ENCODE measurements at regions not wholly inside any gene's neighbourhood (a gene's known extent, or its start where the extent isn't known, plus 50 kb on each side); places are given as distances from the start of the nearest gene placed in this dataset.

DNA sequence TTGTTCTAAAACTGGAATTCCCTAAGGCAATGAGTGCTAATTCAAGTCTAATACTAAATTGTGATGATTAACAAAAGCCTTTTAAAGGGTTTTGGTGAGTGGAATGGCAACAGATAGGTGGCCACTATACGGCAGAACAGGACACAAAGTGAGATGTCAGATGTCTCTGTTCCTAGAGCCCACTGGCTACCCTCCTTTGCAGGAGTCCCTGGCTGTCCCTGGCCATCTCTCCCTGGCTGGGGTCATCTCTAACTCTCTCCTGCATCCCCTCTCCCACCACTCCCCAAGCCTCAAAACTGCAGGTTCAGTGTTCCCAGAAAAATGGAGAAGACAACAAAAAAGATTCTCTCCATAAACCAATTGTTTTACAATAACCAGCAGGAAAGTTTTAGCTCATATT, 79.2 kb downstream of the MDH1 start:
- H3K36me3 ChIP-seq, result no peaks in the 10 kb centered on the region
- DNase-seq (no peak), ATAC-seq (no peak)
- TF ChIP-seq, protein P1, sequence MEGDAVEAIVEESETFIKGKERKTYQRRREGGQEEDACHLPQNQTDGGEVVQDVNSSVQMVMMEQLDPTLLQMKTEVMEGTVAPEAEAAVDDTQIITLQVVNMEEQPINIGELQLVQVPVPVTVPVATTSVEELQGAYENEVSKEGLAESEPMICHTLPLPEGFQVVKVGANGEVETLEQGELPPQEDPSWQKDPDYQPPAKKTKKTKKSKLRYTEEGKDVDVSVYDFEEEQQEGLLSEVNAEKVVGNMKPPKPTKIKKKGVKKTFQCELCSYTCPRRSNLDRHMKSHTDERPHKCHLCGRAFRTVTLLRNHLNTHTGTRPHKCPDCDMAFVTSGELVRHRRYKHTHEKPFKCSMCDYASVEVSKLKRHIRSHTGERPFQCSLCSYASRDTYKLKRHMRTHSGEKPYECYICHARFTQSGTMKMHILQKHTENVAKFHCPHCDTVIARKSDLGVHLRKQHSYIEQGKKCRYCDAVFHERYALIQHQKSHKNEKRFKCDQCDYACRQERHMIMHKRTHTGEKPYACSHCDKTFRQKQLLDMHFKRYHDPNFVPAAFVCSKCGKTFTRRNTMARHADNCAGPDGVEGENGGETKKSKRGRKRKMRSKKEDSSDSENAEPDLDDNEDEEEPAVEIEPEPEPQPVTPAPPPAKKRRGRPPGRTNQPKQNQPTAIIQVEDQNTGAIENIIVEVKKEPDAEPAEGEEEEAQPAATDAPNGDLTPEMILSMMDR (IDR thresholded peaks at IDR 0.05 in 4 of 5, conservative IDR thresholded peaks at IDR 0.05 in 1 of 5), result no peak
- no peak for TF ChIP-seq POLR2A (IDR thresholded peaks at IDR 0.05)
- H3K4me1 ChIP-seq, result peaks cover 0 to 13% of the 10 kb centered on the region in 2 donors
- H3K27ac ChIP-seq, result no peak overlapping the region
- H3K27me3 ChIP-seq, result no peaks in the 10 kb centered on the region
- intact Hi-C loops (cut with DNase I; ENCODE audit: low total_unique reads) (no loop called here), in situ Hi-C loops (cut with MboI; ENCODE audit: low sequenced_read_pairs in 4 of 4) (no loop called here)
- H3K9me3 ChIP-seq, result no peaks in the 10 kb centered on the region
- H3K4me3 ChIP-seq, result no peak overlapping the region

DNA sequence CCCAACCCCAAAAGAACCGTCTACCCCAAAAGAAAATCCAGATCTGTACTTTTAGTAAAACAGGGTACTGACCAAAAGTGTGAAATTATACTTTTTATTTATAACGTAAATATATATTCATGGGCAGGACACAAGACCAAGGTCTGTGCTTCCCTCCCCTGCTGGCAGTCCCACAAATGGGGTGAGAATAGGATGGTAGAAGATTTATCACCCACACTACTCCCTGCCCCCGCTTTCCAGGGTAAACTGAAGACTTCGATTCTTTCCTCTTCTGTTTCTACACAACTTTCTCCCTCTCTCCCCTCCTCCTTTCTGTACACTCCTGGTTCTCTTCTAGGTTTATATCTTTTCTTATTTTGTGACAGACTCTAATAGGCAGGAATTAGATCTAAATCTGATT, 79.7 kb downstream of the MDH1 start:
- TF ChIP-seq, protein P1 (IDR thresholded peaks at IDR 0.05 in 4 of 5, conservative IDR thresholded peaks at IDR 0.05 in 1 of 5), result no peak
- no peak for TF ChIP-seq POLR2A (IDR thresholded peaks at IDR 0.05)
- in situ Hi-C loops (cut with MboI; ENCODE audit: low sequenced_read_pairs in 4 of 4), result no loop called here
- ATAC-seq, result no peak

DNA sequence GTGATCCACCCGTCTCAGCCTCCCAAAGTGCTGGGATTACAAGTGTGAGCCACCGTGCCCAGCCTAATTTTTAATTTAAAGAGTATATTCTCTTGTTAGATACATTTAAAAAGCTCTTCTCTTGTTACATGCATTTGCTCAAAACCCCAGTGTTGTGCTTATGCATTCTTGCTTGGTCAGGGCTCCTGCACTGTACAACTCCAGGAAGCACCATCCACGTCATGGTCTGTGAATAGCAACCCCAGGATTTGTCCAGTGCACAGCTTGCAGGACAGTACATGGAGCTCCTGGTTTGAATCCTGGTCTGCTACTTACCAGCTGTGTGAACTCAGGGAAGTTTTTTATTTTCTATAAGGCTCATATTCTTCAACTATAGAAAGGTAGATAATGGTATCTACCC, 80.8 kb downstream of the MDH1 start:
- H3K27me3 ChIP-seq, result no peaks in the 10 kb centered on the region
- in situ Hi-C loops (cut with MboI; ENCODE audit: low sequenced_read_pairs in 4 of 4) (no loop called here), intact Hi-C loops (cut with DNase I; ENCODE audit: low total_unique reads) (no loop called here)
- no peaks in the 10 kb centered on the region for H3K9me3 ChIP-seq
- H3K27ac ChIP-seq, result no peak overlapping the region
- H3K36me3 ChIP-seq, result no peaks in the 10 kb centered on the region
- H3K4me3 ChIP-seq, result no peak overlapping the region
- no peak for TF ChIP-seq POLR2A (IDR thresholded peaks at IDR 0.05)
- TF ChIP-seq, protein P1 (IDR thresholded peaks at IDR 0.05 in 4 of 5, conservative IDR thresholded peaks at IDR 0.05 in 1 of 5), result no peak
- H3K4me1 ChIP-seq, result peaks cover 0 to 13% of the 10 kb centered on the region in 2 donors
- no peak for DNase-seq
- ATAC-seq, result no peak

More for the DNA sequence above, 79.7 kb downstream of the MDH1 start:
- Histone ChIP-seq H3K4me1 (peaks cover 0 to 13% of the 10 kb centered on the region in 2 donors), H3K9me3 (no peaks in the 10 kb centered on the region), H3K27ac (no peak overlapping the region), H3K27me3 (no peaks in the 10 kb centered on the region), H3K4me3 (no peak overlapping the region), H3K36me3 (no peaks in the 10 kb centered on the region)
- no peak for DNase-seq
- intact Hi-C loops (cut with DNase I; ENCODE audit: low total_unique reads), result no loop called here

DNA sequence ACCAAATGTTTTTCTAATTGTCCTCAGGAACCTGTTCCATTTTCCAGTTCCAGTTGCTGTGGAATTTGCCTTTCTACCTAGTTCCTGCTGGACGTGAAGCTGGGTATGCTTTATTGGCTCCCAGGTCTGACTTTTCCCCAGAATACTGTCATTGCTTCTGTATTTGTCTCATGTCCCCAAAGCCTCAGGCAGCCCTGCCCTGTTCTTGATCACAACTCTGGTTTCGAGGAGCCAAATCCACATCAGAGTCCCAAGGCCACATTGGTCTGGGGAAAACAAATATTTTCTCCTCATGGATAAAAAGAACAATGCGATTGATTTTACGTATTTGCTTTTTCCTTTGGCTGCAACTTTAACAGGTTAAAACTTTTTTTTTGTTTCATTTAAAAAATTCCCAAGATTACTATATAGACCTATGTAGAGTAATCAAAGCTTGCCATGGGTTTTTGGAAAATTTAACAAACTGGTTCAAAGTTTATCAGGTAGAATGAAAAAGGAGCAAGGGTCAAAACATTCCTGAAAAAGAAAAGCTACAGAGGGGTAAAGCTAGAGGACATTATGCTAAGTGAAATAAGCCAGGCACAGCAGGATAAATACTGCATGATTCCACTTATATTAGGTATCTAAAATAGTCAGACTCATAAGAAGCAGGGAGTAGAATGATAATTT, 85.2 kb downstream of the MDH1 start:
- Histone ChIP-seq H3K27ac (no peak overlapping the region), H3K9me3 (no peaks in the 10 kb centered on the region), H3K4me3 (no peak overlapping the region), H3K36me3 (no peaks in the 10 kb centered on the region), H3K4me1 (peaks cover 0 to under 1% of the 10 kb centered on the region in 2 donors), H3K27me3 (no peaks in the 10 kb centered on the region)
- DNase-seq, result no peak
- TF ChIP-seq, protein P1 (IDR thresholded peaks at IDR 0.05 in 4 of 5, conservative IDR thresholded peaks at IDR 0.05 in 1 of 5), result no peak
- TF ChIP-seq POLR2A (IDR thresholded peaks at IDR 0.05), result no peak
- intact Hi-C loops (cut with DNase I; ENCODE audit: low total_unique reads) (no loop called here), in situ Hi-C loops (cut with MboI; ENCODE audit: low sequenced_read_pairs in 4 of 4) (no loop called here)
- peak in 1 of 2 donors; percentile 35 for ATAC-seq

DNA sequence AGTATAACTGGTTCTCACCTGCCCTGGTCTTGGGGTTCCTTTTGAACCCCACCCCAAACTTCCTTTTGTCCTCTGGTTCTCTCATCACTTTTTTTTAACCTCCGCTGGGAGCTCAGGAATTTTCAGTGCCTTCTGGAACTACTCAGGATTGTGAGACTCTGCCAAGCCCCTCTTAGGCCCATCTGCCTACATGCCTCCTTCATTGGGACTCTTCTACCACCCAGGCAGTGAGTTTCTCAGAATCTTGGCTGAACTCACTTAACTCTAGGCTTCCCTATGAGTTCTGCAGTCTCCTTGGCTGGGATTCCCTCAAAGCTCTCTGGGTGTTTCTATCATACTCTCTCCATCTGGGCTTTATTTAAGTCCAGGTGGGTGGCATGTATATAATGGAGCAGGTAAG, 86.3 kb downstream of the MDH1 start:
- Histone ChIP-seq H3K27me3 (no peaks in the 10 kb centered on the region), H3K4me3 (no peak overlapping the region), H3K27ac (no peak overlapping the region), H3K36me3 (no peaks in the 10 kb centered on the region), H3K4me1 (peaks cover 0 to under 1% of the 10 kb centered on the region in 2 donors), H3K9me3 (no peaks in the 10 kb centered on the region)
- in situ Hi-C loops (cut with MboI; ENCODE audit: low sequenced_read_pairs in 4 of 4), result loop anchor here in 1 of 4 donors (25.0 kb wide), 2 partner anchors 187 to 462 kb away; partner anchors contain the start of gene PELI1
- ATAC-seq (no peak), DNase-seq (no peak)
- intact Hi-C loops (cut with DNase I; ENCODE audit: low total_unique reads), result no loop called here
- TF ChIP-seq, protein P1 (IDR thresholded peaks at IDR 0.05 in 4 of 5, conservative IDR thresholded peaks at IDR 0.05 in 1 of 5), result no peak
- no peak for TF ChIP-seq POLR2A (IDR thresholded peaks at IDR 0.05)

Measured in gastrocnemius medialis (tissue), 4 donors.